ENCODE measurements at regions not wholly inside any gene's neighbourhood (a gene's known extent, or its start where the extent isn't known, plus 50 kb on each side); places are given as distances from the start of the nearest gene placed in this dataset.

DNA sequence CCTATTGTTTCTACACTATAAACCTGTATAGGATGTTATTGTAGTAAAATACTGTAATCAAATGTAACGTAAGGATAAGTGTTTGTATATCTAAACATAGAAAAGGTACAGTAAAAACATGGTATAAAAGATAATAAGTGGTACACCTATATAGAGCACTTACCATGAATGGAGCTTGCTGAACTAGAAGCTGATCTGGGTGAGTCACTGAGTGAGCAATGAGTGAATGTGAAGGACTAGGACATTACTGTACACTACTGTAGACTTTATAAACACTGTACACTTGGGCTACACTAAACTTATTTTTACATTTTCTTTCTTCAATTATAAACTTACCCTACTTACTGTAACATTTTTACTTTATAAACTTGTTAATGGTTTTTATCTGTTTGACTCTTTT, 732.9 kb upstream of the LRRN3 start:
- Histone ChIP-seq H3K36me3 (ENCODE audit: control insufficient read depth in 1 of 2, insufficient read depth in 2 of 2, low read length in 2 of 2) (no peaks in the 10 kb centered on the region), H3K4me3 (ENCODE audit: low read depth in 1 of 2, low read length in 2 of 2) (no peak overlapping the region), H3K4me1 (ENCODE audit: control insufficient read depth in 1 of 2, insufficient read depth in 2 of 2, low read length in 2 of 2) (no peaks in the 10 kb centered on the region), H3K27me3 (ENCODE audit: control insufficient read depth in 1 of 2, insufficient read depth in 2 of 2, low read length in 2 of 2) (no peaks in the 10 kb centered on the region), H3K9me3 (ENCODE audit: control insufficient read depth in 1 of 2, low read length in 2 of 2) (no peaks in the 10 kb centered on the region), H3K27ac (ENCODE audit: low read depth, low read length) (no peak overlapping the region), H3K9ac (ENCODE audit: low read depth in 1 of 2, low read length in 2 of 2) (no peak overlapping the region)

DNA sequence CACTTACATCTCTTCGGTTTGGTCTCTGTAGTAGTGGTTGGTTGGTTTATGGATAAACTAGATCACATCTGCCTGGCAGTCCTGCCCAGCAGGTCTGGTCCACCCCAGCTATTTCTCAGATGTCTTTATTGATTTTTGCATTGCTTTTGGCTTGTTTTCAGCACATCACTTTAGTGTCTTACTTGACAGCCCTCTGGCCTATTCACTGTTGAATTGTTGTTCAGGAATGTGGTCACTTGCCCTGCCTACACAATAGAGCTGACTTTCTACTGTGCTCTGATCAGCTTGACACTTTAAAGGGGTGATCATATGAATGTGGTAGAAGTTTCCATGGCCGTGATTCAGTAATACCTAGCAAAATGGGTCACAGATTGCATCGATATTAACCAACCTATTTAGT, 719.2 kb upstream of the LRRN3 start:
- H3K4me3 ChIP-seq (ENCODE audit: low read depth in 1 of 2, low read length in 2 of 2) = no peak overlapping the region
- no peak overlapping the region for H3K9ac ChIP-seq (ENCODE audit: low read depth in 1 of 2, low read length in 2 of 2)
- no peak overlapping the region for H3K27ac ChIP-seq (ENCODE audit: low read depth, low read length)
- no peaks in the 10 kb centered on the region for H3K36me3 ChIP-seq (ENCODE audit: control insufficient read depth in 1 of 2, insufficient read depth in 2 of 2, low read length in 2 of 2)
- H3K27me3 ChIP-seq (ENCODE audit: control insufficient read depth in 1 of 2, insufficient read depth in 2 of 2, low read length in 2 of 2) = no peaks in the 10 kb centered on the region
- H3K4me1 ChIP-seq (ENCODE audit: control insufficient read depth in 1 of 2, insufficient read depth in 2 of 2, low read length in 2 of 2) = no peaks in the 10 kb centered on the region
- no peaks in the 10 kb centered on the region for H3K9me3 ChIP-seq (ENCODE audit: control insufficient read depth in 1 of 2, low read length in 2 of 2)

GRCh38 chr7:110372685-110373084, 718.2 kb upstream of the LRRN3 start:
- no peak overlapping the region for H3K4me3 ChIP-seq (ENCODE audit: low read depth in 1 of 2, low read length in 2 of 2)
- no peaks in the 10 kb centered on the region for H3K9me3 ChIP-seq (ENCODE audit: control insufficient read depth in 1 of 2, low read length in 2 of 2)
- H3K4me1 ChIP-seq (ENCODE audit: control insufficient read depth in 1 of 2, insufficient read depth in 2 of 2, low read length in 2 of 2) = no peaks in the 10 kb centered on the region

GRCh38 chr7:110373416-110373815, 717.5 kb upstream of the LRRN3 start:
- no peaks in the 10 kb centered on the region for H3K4me1 ChIP-seq (ENCODE audit: control insufficient read depth in 1 of 2, insufficient read depth in 2 of 2, low read length in 2 of 2)
- H3K27me3 ChIP-seq (ENCODE audit: control insufficient read depth in 1 of 2, insufficient read depth in 2 of 2, low read length in 2 of 2) = no peaks in the 10 kb centered on the region
- H3K36me3 ChIP-seq (ENCODE audit: control insufficient read depth in 1 of 2, insufficient read depth in 2 of 2, low read length in 2 of 2) = no peaks in the 10 kb centered on the region
- no peaks in the 10 kb centered on the region for H3K9me3 ChIP-seq (ENCODE audit: control insufficient read depth in 1 of 2, low read length in 2 of 2)
- H3K9ac ChIP-seq (ENCODE audit: low read depth in 1 of 2, low read length in 2 of 2) = no peak overlapping the region
- no peak overlapping the region for H3K4me3 ChIP-seq (ENCODE audit: low read depth in 1 of 2, low read length in 2 of 2)
- no peak overlapping the region for H3K27ac ChIP-seq (ENCODE audit: low read depth, low read length)

More at GRCh38 chr7:110372685-110373084, 718.2 kb upstream of the LRRN3 start:
- no peak overlapping the region for H3K27ac ChIP-seq (ENCODE audit: low read depth, low read length)
- H3K9ac ChIP-seq (ENCODE audit: low read depth in 1 of 2, low read length in 2 of 2) = no peak overlapping the region
- H3K27me3 ChIP-seq (ENCODE audit: control insufficient read depth in 1 of 2, insufficient read depth in 2 of 2, low read length in 2 of 2) = no peaks in the 10 kb centered on the region
- H3K36me3 ChIP-seq (ENCODE audit: control insufficient read depth in 1 of 2, insufficient read depth in 2 of 2, low read length in 2 of 2) = no peaks in the 10 kb centered on the region

DNA sequence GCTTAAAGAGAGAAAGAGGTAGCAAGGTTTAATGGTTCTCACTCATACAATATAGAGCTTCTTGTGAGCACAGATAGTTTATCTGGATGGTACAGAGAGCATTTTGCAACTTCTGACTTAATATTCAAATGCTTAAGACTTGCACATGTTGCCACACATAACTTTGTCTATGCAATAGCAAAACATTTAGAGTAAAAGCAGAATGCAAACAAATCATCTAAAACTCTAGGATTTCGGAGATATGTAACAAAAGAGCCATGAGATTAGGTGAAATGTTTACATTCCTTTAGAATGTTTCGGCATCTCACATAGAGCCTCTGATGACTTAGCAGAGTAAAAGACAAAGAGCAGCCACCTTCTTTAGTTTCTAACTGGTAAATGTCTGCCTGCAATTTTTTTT, 717.1 kb upstream of the LRRN3 start:
- no peak overlapping the region for H3K27ac ChIP-seq (ENCODE audit: low read depth, low read length)
- H3K9me3 ChIP-seq (ENCODE audit: control insufficient read depth in 1 of 2, low read length in 2 of 2) = no peaks in the 10 kb centered on the region
- no peak overlapping the region for H3K4me3 ChIP-seq (ENCODE audit: low read depth in 1 of 2, low read length in 2 of 2)
- H3K36me3 ChIP-seq (ENCODE audit: control insufficient read depth in 1 of 2, insufficient read depth in 2 of 2, low read length in 2 of 2) = no peaks in the 10 kb centered on the region
- no peaks in the 10 kb centered on the region for H3K27me3 ChIP-seq (ENCODE audit: control insufficient read depth in 1 of 2, insufficient read depth in 2 of 2, low read length in 2 of 2)
- no peaks in the 10 kb centered on the region for H3K4me1 ChIP-seq (ENCODE audit: control insufficient read depth in 1 of 2, insufficient read depth in 2 of 2, low read length in 2 of 2)
- H3K9ac ChIP-seq (ENCODE audit: low read depth in 1 of 2, low read length in 2 of 2) = no peak overlapping the region

DNA sequence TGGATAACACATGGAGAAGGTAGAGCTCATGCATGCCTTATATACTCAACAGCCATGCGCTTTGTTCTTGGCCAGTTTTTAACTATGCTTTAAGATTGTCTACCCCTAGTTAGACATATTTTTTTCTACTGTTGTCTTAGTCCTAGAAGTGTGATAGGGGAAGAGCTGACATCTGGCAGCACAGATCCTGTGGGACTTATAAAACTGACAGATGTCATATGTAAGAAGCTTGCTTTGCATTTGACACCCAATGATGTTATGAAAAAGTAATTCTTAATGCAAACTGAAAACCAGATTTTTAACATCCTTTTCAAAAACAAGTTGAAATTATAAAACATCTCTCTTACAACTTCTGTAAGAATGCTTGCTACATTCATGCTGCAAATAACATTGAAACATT, 715.9 kb upstream of the LRRN3 start:
- no peaks in the 10 kb centered on the region for H3K9me3 ChIP-seq (ENCODE audit: control insufficient read depth in 1 of 2, low read length in 2 of 2)
- H3K4me3 ChIP-seq (ENCODE audit: low read depth in 1 of 2, low read length in 2 of 2) = no peak overlapping the region
- no peaks in the 10 kb centered on the region for H3K4me1 ChIP-seq (ENCODE audit: control insufficient read depth in 1 of 2, insufficient read depth in 2 of 2, low read length in 2 of 2)
- H3K27me3 ChIP-seq (ENCODE audit: control insufficient read depth in 1 of 2, insufficient read depth in 2 of 2, low read length in 2 of 2) = no peaks in the 10 kb centered on the region
- H3K36me3 ChIP-seq (ENCODE audit: control insufficient read depth in 1 of 2, insufficient read depth in 2 of 2, low read length in 2 of 2) = no peaks in the 10 kb centered on the region
- H3K27ac ChIP-seq (ENCODE audit: low read depth, low read length) = no peak overlapping the region
- no peak overlapping the region for H3K9ac ChIP-seq (ENCODE audit: low read depth in 1 of 2, low read length in 2 of 2)

DNA sequence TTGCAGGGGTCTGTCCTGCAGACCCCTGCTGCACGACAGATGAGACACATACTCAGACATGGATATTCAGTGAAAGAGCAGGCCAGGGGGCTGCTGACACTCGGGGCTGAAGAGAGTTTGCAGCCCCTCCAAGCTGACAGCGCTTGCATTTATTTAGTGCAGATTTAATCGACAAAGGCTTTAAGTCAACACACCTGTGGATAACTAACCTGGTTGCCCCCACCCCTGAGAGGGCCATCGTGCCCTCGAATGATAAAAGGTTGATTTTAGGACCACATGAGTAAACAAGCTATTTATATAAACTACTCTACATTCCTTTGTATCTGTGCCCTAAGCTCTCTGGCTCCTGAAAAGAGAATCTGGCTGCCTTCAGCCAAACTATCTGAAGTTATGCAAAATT, 708.2 kb upstream of the LRRN3 start:
- no peak overlapping the region for H3K27ac ChIP-seq (ENCODE audit: low read depth, low read length)
- no peaks in the 10 kb centered on the region for H3K36me3 ChIP-seq (ENCODE audit: control insufficient read depth in 1 of 2, insufficient read depth in 2 of 2, low read length in 2 of 2)
- no peaks in the 10 kb centered on the region for H3K9me3 ChIP-seq (ENCODE audit: control insufficient read depth in 1 of 2, low read length in 2 of 2)
- no peaks in the 10 kb centered on the region for H3K27me3 ChIP-seq (ENCODE audit: control insufficient read depth in 1 of 2, insufficient read depth in 2 of 2, low read length in 2 of 2)
- H3K4me1 ChIP-seq (ENCODE audit: control insufficient read depth in 1 of 2, insufficient read depth in 2 of 2, low read length in 2 of 2) = no peaks in the 10 kb centered on the region
- no peak overlapping the region for H3K4me3 ChIP-seq (ENCODE audit: low read depth in 1 of 2, low read length in 2 of 2)
- H3K9ac ChIP-seq (ENCODE audit: low read depth in 1 of 2, low read length in 2 of 2) = no peak overlapping the region

DNA sequence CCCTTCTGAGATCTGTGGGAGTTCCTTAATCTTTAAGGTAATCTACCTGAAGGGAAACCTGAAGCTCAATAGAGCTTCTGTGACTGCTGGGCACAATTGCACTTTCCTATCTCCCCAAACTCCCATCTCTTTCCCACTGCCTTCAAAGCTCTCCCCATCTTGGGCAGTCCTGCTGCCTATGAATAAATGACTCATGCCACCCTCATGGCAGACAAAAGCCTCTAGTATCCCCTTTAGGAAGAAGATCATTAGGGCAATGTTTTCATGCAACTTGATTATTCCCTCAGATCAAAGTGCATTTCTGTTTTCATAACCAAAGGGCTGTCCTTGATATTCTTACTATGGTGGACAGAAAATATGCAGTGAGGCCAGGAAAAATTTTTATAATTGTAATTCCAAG, 704.9 kb upstream of the LRRN3 start:
- Histone ChIP-seq H3K9me3 (ENCODE audit: control insufficient read depth in 1 of 2, low read length in 2 of 2) (no peaks in the 10 kb centered on the region), H3K9ac (ENCODE audit: low read depth in 1 of 2, low read length in 2 of 2) (no peak overlapping the region)

DNA sequence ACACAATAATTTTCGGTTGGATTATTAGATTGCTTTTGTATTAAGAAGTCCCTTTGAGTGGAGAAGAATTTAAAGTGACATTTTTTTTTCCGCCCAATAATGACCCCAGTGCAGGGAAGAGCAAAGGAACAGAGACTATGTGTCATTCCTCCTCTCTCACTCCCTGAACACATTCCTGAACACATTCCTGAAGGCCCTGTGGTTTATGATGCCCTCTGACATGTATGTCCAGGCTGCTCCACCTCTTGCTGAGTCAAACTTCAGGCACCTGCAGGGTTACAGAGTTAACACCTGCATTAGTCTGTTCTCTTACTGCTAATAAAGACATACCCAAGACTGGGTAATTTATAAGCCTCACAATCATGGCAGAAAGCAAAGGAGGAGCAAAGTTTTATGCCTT, 704.0 kb upstream of the LRRN3 start:
- Histone ChIP-seq H3K4me3 (ENCODE audit: low read depth in 1 of 2, low read length in 2 of 2) (no peak overlapping the region), H3K9me3 (ENCODE audit: control insufficient read depth in 1 of 2, low read length in 2 of 2) (no peaks in the 10 kb centered on the region), H3K36me3 (ENCODE audit: control insufficient read depth in 1 of 2, insufficient read depth in 2 of 2, low read length in 2 of 2) (no peaks in the 10 kb centered on the region), H3K9ac (ENCODE audit: low read depth in 1 of 2, low read length in 2 of 2) (no peak overlapping the region), H3K4me1 (ENCODE audit: control insufficient read depth in 1 of 2, insufficient read depth in 2 of 2, low read length in 2 of 2) (no peaks in the 10 kb centered on the region), H3K27ac (ENCODE audit: low read depth, low read length) (no peak overlapping the region), H3K27me3 (ENCODE audit: control insufficient read depth in 1 of 2, insufficient read depth in 2 of 2, low read length in 2 of 2) (no peaks in the 10 kb centered on the region)

More for the DNA sequence above, 704.9 kb upstream of the LRRN3 start:
- H3K4me3 ChIP-seq (ENCODE audit: low read depth in 1 of 2, low read length in 2 of 2) = no peak overlapping the region
- H3K36me3 ChIP-seq (ENCODE audit: control insufficient read depth in 1 of 2, insufficient read depth in 2 of 2, low read length in 2 of 2) = no peaks in the 10 kb centered on the region
- no peaks in the 10 kb centered on the region for H3K4me1 ChIP-seq (ENCODE audit: control insufficient read depth in 1 of 2, insufficient read depth in 2 of 2, low read length in 2 of 2)
- H3K27ac ChIP-seq (ENCODE audit: low read depth, low read length) = no peak overlapping the region
- no peaks in the 10 kb centered on the region for H3K27me3 ChIP-seq (ENCODE audit: control insufficient read depth in 1 of 2, insufficient read depth in 2 of 2, low read length in 2 of 2)

GRCh38 chr7:110387689-110388088, 703.2 kb upstream of the LRRN3 start:
- H3K9me3 ChIP-seq (ENCODE audit: control insufficient read depth in 1 of 2, low read length in 2 of 2) = no peaks in the 10 kb centered on the region
- no peaks in the 10 kb centered on the region for H3K27me3 ChIP-seq (ENCODE audit: control insufficient read depth in 1 of 2, insufficient read depth in 2 of 2, low read length in 2 of 2)
- no peak overlapping the region for H3K27ac ChIP-seq (ENCODE audit: low read depth, low read length)
- no peaks in the 10 kb centered on the region for H3K4me1 ChIP-seq (ENCODE audit: control insufficient read depth in 1 of 2, insufficient read depth in 2 of 2, low read length in 2 of 2)
- H3K9ac ChIP-seq (ENCODE audit: low read depth in 1 of 2, low read length in 2 of 2) = no peak overlapping the region
- H3K36me3 ChIP-seq (ENCODE audit: control insufficient read depth in 1 of 2, insufficient read depth in 2 of 2, low read length in 2 of 2) = no peaks in the 10 kb centered on the region
- no peak overlapping the region for H3K4me3 ChIP-seq (ENCODE audit: low read depth in 1 of 2, low read length in 2 of 2)

DNA sequence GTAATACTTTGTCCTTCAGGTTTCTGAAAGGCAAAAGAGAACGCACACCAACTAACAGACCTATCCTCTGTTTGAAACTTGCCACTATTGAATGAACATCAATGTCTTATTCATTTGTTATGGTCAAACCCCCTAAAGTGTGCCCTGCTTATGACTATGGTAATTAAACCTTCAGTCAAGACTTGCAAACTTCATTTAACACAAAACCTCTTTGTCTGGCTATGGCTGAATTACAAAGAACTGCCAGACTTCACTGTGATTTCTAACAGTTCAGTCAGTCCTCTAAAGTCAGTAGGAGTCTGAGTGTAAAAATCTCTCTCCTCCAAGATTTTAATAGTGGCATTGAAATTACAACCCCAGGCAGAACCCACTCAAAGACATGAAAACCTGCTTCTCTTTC, 702.5 kb upstream of the LRRN3 start:
- Histone ChIP-seq H3K9ac (ENCODE audit: low read depth in 1 of 2, low read length in 2 of 2) (no peak overlapping the region), H3K4me3 (ENCODE audit: low read depth in 1 of 2, low read length in 2 of 2) (no peak overlapping the region), H3K9me3 (ENCODE audit: control insufficient read depth in 1 of 2, low read length in 2 of 2) (no peaks in the 10 kb centered on the region), H3K36me3 (ENCODE audit: control insufficient read depth in 1 of 2, insufficient read depth in 2 of 2, low read length in 2 of 2) (no peaks in the 10 kb centered on the region), H3K27me3 (ENCODE audit: control insufficient read depth in 1 of 2, insufficient read depth in 2 of 2, low read length in 2 of 2) (no peaks in the 10 kb centered on the region), H3K4me1 (ENCODE audit: control insufficient read depth in 1 of 2, insufficient read depth in 2 of 2, low read length in 2 of 2) (no peaks in the 10 kb centered on the region), H3K27ac (ENCODE audit: low read depth, low read length) (no peak overlapping the region)

Data from duodenal mucosa (tissue), 2 donors.